ENCODE measurements at regions not wholly inside any gene's neighbourhood (a gene's known extent, or its start where the extent isn't known, plus 50 kb on each side); places are given as distances from the start of the nearest gene placed in this dataset.
A peak's percentile ranks its signal among the peaks of the same experiment; 100 is the strongest.

DNA sequence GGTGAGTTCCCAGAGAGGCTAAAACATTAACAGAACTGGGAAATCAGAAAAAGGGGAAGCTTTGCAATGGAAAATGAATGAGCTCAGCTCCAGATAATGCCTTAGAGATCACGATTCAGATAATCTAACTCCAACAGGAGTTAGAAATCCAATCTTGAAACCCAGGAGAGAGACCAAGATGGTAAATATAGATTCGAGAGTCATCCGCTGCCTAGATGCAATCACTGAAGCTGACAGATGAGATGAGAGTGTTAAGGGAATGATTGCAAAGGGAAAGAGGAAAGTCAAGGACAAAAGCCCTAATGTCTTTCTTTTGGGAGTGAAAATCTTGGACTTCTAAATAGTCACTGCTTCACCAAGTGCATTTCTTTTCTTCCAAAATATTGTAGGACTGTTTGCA, 722.0 kb downstream of the EPHA4 start:
- no peak for DNase-seq

DNA sequence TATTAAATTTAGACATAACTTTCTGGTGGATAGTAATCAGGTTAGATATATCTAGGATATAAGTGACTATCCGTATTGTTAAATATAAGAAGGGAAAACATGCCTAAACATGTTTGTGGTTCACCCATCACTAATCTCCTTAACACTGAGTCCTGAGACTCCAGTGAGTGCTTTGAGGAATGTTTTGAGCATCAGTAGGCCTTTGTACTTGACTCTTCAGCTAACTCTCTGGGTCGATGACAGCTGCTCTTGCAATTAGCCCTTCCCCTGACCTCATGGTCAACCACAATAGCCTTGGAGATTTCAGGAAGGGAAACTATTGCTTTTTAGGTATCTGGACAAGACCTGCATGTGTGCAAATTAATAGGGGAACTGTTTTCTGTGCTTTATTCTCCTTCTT, 716.8 kb downstream of the EPHA4 start:
- DNase-seq = no peak

DNA sequence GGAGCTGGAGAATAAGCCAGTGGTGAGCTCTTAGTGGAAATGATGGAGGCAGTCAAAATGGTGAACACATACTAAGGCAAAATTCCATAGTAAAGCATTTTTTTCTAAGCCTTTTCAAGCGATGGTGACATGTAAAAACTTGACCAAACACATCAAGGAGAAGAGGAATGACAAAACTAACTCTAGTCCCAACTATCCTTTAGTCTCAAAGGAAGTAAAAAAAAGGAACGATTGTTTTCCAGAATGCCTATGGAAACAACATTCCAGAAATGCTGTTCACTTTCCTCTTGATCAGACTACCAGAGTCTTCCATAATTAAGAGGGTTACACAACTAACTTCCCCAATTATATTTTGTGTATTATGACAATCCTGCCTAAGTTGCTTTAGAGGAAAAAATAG, 715.6 kb downstream of the EPHA4 start:
- no peak for DNase-seq

DNA sequence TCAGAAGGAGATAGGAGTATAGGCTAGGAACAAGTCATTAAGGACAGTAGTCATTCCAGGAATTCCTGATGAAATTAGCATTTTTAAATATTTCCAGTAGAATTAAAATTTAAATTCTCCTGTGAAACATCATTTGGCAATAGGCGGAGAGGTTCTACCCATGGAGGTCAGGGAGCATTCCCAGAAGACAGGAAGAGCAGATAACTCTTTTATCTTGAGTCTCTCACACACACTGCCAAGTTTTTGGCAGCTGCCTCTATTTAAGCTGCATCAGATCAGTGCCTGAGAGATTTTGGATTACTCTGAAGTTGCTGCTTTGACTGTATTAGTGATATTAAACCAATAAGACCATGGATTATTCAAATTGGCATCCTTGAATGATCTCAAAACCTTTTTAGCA, 714.7 kb downstream of the EPHA4 start:
- no peak for DNase-seq

DNA sequence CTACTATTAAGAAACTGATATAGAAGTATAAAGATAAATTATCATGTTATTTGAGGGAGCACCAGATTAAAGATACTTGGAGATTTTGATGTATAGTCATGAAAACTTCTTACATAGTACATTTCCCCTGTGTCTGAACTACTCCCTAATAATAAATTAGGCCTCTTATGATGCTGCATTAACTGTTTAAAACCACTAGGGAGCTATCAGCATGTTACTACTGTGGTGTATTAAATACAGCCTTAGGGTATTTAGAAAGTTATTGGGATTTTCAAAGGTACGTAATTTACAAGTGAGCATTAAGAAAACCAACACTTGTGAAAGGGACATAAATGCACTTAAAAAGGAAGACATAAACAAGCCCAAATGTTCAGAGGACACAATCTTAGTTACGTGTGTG, 714.0 kb downstream of the EPHA4 start:
- DNase-seq = no peak

DNA sequence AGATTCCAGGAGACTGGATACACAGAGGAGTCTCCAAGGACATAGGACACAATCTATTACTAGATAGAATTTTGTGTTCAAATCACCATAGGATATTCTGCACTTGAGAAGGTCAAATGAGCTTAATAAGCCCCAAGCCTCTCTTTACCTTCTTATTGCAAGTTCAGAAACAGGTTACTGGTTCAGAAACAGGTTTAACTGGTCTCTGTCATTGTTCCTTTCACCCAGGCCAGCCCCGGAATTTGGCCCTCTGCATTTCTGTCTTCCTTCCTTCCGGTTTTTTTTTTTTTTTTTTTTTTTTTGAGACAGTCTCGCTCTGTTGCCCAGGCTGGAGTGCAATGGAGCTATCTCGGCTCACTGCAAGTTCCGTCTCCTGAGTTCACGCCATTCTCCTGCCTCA, 700.2 kb downstream of the EPHA4 start:
- DNase-seq = no peak

DNA sequence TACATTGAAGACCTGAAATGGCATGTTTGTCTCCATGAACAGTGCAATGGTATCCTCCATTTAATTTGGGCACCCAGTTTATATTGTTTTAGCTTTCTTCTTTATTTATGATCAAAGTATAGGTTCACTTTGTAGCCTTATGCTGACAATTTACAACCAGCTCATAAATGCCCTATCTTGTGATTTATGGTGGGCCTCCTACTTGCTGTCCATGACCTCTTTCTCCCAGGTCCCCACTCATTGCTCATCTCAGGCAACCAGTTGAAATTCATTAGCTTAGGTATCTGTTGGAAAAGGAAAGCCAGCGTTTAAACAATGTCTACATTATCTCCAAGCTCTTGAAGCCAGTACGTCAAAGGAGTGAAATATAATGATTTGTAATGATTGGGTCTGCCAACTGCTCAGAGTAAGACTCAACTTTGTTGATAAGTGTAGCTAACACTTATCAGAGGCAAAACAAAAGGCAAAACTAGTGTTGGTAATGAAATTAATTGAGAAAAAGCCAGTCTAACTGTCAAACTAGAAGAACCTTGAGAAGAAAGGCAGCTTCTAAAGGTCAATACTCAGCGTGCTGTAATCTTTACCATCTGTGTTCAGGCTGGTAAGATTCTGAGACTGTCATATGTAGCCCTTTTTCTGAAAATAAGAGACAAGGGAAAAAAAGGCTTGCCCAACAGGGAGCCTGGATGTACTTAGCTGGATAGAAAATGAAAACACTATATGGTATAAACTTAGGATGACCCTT, 695.9 kb downstream of the EPHA4 start:
- DNase-seq = no peak

DNA sequence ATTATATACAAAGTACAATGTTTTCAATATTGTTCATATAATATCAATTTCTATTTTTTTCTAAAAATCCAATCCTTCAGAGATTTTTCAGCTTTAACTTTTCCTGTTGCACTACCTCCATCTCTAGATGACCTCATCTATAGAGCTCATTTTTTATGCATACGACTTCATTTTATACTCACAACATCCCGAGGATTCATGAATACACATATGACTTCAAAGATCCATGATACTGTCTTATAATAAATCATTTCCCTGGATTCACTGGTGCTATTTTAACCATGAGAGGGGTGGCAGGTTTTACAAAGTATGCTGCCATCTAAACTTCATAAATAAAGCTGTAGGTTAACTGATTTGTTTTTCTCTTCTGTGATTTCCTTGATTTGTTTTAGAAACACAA, 694.6 kb downstream of the EPHA4 start:
- no peak for DNase-seq

DNA sequence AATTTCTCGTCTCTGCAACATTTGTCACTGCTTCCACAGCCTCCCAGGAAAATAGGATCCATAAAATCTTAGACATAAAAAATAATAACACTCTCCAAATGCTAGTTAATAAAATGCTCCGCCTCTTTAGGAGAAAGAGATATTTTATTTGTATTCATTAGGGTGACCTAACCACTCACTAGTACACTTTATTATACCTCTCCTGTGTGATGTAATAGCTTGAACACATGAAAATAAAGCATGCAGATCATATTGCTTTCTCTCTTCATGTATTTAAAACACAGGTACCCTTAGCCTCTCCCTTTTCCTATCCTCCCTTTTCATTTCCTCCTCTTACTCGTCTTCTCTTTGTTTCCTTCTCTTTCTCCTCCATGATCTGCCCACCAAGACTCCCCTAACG, 694.2 kb downstream of the EPHA4 start:
- DNase-seq = no peak

DNA sequence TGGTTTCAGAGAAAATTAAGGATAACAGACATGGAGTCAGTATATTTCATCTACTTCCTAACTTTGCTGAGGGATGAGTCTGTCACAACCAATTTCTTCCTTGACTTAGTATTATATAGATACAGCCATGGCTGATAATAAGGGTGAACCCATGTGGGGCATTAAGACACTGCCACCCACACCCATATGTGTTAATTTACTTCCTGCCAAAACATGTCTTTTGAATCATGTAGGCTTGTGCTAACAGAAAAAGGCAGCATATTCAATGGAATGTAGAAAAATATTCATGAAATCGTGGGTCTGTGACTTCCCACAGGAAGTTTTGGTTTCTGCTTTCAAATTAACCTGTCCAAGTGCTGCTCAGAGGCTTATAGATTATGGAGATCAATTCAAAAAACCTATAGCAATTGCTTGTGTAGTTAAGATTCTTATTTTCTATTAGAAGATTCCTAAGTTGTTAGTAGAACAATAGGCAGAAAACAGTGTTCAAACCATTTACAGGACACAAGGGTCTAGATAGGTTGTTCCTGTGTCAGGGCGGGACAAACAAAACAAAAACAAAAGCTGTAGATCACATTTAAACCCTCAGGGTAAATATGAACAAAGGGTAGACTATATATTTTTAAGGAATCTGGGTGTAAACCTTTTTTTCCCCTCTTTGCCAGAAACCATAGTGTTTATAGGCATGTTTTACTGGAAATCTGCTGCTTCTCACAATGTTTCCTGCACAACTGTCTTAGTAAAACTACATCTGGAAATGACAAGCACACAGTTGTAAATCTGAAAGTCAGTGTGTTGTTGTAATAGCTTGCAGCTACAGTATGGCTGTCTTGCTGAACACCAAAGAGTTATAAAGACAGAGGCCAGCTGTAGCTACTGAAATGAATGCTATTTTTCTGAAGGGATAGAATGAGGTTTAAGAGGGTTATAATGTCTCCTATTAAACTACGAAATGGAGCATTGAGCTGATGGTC, 691.2 kb downstream of the EPHA4 start:
- peak; percentile 85 for DNase-seq

DNA sequence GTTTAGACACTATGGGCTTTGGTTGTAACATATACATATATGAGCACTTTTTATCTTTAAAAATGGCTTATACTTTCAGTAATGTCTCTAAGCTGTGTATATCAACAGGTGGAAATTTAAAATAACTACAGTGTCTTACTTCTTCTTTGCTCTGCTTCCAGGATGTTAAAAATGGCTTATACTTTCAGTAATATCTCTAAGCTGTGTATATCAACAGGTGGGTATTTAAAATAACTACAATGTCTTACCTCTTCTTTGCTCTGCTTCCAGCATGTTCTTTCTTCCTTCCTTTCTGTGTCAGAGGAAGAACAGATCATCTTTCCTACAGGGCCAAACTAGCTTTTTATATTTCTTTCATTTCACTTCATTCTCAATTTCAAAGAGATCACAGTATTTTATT, 689.6 kb downstream of the EPHA4 start:
- no peak for DNase-seq

DNA sequence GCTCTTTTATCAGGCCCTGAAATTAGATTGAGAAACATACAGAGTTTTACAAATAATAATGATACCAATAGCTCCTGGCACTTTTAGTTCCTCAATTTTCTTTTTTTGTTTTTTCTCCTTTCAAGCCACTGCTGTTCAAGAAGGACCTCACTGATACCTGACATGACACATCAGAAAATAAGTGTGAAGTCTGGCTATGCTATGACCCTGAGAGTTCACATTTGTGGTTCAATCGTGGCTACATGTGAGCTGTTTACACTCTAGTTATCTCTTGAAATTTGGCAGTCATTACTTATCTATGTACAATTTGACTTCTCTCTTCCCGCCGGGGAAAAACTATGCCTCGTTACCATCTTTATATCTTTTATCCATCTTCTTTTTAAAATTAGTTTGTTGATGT, 686.5 kb downstream of the EPHA4 start:
- DNase-seq = no peak

DNA sequence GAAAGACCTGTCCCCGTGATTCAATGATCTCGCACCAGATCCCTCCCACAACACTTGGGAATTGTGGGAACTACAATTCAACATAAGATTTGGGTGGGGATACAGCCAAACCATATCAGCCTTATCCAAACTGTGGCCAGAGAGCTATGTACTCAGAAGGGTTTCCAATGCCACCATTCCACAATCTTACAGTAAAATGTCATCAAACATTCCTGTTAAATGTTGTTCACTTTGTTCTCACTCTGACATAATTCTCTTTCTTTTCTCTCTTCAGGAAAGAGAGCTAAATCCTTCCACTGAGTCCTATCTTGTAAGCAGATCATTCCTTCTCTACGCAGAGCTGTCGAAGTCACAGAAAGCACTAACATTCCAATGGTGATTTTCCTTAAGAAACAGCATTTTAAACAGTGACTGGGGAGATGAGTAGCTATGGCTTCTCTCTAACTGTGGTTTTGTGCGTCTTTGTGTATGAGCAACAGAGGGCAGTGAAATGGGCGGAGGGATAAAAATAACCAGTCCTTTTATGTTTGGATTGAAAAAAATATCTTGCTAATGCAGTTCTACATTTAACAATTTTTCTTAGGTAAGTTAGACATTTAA, 684.7 kb downstream of the EPHA4 start:
- no peak for DNase-seq

DNA sequence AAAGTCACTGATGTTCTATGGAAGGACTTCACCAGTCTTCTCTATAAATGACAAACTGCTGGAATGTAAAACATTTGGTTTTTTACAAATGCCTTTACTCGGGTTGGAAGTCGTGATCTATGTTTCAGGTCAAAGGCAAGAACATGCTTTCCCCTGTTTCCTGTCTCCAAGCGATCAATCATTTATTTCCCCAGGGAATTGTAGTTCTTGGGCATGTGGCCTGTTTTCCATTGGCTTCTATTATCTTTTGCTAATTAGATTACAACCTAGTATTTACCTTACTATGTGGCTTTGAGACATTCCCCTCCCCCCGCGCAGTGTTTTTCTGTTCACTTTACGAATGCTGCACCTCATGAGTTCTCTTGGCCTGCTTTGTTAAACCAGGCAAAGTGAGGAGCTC, 684.2 kb downstream of the EPHA4 start:
- DNase-seq = no peak

DNA sequence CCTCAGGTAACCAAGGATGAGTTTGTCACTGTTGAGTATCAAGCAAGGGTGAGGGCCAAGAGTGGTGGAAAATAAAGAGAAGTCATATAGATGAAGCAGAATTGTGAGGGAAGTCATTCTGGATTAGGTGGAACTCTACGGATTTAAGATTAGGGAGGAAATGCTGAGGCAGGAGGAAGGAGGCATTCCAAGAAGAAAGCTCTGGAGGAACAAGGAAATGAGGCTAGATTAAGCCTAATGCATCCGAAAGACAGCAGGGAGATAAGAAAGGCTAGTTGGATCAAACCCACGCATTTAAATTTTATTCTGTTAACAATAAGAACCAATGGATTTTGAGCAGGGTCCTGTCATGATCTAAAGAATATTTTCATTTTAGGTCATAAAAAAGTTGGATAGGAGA, 681.2 kb downstream of the EPHA4 start:
- no peak for DNase-seq

DNA sequence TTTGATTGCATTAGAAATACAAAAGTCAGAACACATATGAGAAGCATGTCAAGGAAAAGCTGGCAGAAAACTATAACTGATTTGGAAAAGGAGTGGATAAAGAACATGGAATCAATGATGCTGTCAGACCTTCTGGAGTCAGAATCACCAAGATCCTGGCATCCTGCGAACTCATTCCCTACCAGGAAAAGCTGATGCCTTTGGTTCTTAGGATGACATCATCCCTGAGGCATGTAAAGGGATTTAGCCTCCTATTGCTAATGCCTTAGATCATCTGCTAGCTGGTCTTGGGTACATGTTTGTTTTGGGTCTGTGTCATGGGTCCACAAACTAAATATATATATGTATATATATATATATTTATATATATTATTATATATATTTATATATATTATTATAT, 680.7 kb downstream of the EPHA4 start:
- DNase-seq = no peak

DNA sequence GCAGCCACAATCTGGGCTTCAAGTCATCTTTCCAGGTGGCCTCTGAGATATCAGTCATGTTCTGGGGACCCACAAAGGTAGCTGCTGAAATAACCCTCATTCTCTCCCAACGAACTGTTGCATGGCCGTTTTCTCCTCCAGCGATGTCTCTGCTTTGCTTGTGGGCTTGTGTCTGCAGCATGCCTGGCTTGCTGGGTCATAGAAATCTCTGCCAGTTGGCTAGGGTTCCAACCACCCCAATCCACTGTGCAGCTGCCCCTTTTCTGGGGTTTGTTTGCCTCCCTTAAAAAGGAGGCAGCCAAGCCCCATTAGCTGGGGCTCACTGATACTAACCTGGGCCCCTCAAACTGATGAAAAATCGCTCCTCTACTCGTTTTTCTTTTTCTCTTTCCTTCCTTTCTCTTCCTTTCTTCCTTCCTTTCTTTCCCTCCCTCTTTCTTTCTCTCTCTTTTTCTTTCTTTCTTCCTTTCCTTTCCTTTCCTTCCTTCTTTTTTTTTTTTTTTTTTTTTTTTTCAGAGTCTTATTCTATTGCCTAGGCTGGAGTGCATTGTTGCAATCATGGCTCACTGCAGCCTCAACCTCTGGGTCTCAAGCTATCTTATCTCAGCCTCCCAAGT, 680.0 kb downstream of the EPHA4 start:
- no peak for DNase-seq

DNA sequence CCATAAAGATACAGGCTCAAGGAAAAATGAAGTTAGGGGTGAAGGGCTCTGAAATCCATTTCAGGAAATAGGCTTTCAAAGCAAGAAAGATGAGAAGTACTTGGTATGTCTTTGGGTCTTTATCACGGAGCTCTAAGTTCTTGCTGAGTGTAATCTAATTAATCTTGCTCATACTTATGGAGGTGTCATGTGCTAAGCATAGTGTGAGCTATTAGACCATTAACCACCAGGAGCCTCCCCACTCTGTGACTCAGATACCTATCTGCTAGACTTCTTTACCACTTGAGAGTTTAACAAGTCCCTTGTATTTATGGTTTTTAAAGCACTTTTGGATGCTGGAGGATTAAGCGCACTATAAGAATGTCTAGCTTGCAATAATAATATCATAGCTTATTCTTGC, 678.7 kb downstream of the EPHA4 start:
- DNase-seq = no peak

DNA sequence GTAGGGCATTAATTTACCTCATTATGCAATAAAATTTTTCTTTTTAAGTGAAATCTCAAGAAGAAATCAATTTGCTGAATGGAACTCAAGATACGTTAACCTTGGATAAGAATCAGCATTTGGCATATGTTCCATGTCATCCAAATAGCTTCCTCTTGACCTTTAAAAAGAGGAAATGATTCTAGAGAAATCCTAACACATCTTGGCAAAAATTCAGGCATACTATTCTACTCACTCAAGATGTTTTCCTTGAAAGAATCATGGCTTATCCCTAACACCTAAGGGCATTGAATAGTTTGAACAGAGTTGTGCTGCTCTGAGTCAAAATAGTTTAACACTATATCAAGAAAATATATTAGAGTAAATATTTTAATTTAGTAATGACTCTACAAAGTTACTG, 678.0 kb downstream of the EPHA4 start:
- DNase-seq = no peak

DNA sequence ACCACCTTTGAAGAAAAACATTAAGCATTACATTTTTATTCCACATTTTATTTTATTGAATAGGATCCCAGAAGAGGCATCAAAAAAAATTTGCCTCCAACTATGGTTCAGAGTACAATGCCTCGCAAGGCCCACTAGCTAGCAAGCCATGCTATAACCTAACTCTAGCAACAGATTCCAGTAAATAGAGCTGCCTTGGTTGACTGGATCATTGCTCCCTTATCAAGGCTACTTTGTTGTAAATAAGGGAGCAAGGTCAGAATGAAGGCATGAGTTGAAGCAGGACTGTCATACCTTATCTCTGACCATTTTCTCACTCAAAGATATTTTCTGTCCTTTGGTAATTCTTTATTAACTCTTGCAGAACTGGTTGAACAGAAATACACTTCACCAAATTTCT, 672.6 kb downstream of the EPHA4 start:
- no peak for DNase-seq

DNA sequence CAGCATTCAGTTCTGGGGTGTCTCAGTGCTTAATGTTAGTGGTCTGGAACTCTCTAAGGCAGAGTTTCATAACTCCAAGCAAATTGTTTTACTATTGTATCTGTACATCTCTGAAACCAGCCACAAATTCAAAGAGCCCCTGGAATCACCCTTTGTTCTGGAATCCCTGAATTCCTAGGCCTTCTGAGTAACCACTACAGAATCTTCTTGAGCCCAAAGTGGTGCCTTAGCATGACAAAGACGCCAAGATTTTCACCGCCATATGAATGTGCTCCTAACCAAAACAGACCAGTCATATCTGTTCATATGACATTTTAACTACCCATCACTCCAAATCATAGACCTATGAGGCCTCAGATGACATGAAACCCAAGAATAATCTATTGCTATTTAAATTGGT, 668.1 kb downstream of the EPHA4 start:
- DNase-seq = no peak

DNA sequence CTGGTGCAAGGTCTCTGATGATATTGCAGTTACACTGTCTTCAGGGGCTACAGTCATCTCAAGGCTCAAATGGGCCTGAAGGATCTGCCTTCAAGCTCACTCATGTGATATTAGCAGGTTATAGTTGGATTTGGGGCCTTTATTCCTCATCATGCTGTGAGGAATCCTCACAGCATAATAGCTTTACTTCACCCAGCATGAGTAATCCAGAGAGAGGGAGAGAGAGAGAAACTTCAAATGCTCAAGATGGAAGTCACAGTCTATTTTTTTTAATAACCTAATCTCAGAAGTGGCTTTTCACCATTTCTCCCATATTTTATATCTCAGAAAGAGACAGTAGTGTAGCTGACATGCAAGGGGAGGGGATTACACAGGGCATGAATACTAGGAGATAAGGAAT, 658.7 kb downstream of the EPHA4 start:
- no peak for DNase-seq

All from renal pelvis (tissue), 1 donor.